Transverse colon (tissue), 4 donors: ENCODE measurements at regions not wholly inside any gene's neighbourhood (a gene's known extent, or its start where the extent isn't known, plus 50 kb on each side); places are given as distances from the start of the nearest gene placed in this dataset.

Source experiments
- DNase-seq: peaks from one replicate; pipeline ENCODE4 v3.0.0-alpha.2; 2019
- H3K27ac ChIP-seq, 4 donors: fragments of 200-600 bp; sonication (generic); 2 replicates each; pipeline ENCODE4 v1.5.1; 2016 to 2018; ENCODE audit warnings: inconsistent platforms in 4 of 4
- H3K27me3 ChIP-seq: fragments of 200-600 bp; sonication (generic); 2 replicates; pipeline ENCODE4 v1.5.1; 2017; ENCODE audit warnings: inconsistent platforms
- H3K36me3 ChIP-seq, 4 donors: fragments of 200-600 bp; sonication (generic); 2 replicates each; pipeline ENCODE4 v1.5.1; 2017 to 2019; ENCODE audit warnings: inconsistent platforms in 4 of 4
- H3K4me1 ChIP-seq, 4 donors: fragments of 200-600 bp; sonication (generic); 2 replicates each; pipeline ENCODE4 v1.5.1; 2017 to 2020; ENCODE audit warnings: inconsistent platforms in 4 of 4
- H3K4me3 ChIP-seq, 4 donors: fragments of 200-600 bp; sonication (generic); 1 replicate in 1 of 4; 2 replicates in 3 of 4; pipeline versions ENCODE4 v1.5.1 to v1.6.1; 2017 to 2019; ENCODE audit warnings: inconsistent platforms in 4 of 4
- H3K9me3 ChIP-seq, 2 donors: fragments of 200-600 bp; sonication (generic); 2 replicates each; pipeline ENCODE4 v1.5.1; 2017 to 2019; ENCODE audit warnings: inconsistent platforms in 2 of 2
- EP300 ChIP-seq: sonication (generic); formaldehyde crosslinking; IDR thresholded peaks from one replicate; pipeline ENCODE4 v1.6.1; 2017; ENCODE audit warnings: antibody characterized with exemption, low read depth
- POLR2A ChIP-seq: fragments of 450-650 bp; IDR thresholded peaks from one replicate; pipeline ENCODE4 v1.6.1; 2016; ENCODE audit warnings: antibody characterized with exemption, mild to moderate bottlenecking, moderate library complexity
- POLR2AphosphoS5 ChIP-seq, 3 donors: sonication (generic); formaldehyde crosslinking; IDR thresholded peaks; one replicate each; pipeline ENCODE4 v1.6.1; 2016; ENCODE audit warnings: antibody characterized with exemption in 3 of 3
- WGBS, 2 donors: methylation state at CpG; one replicate each; pipeline ENCODE4 v1.1.5; 2018; ENCODE audit warnings: low coverage in 1 of 2; 5-methylcytosine and 5-hydroxymethylcytosine counted together
- in situ Hi-C, 4 donors: fragments of 200-750 bp; cut with MboI; loops; one replicate each; pipeline versions ENCODE4 v1.15.0 to v1.15.1; 2017; ENCODE audit warnings: low sequenced_read_pairs in 3 of 4, low pct_ligation_motif_present in 1 of 4, low pct_unique_long_range_greater_than_20kb in 1 of 4
- intact Hi-C: fragments of 100-400 bp; cut with DNase I; formaldehyde crosslinking; loops from one replicate; pipeline ENCODE4 v1.15.1; 2023; ENCODE audit warnings: low total_unique reads
- TF ChIP-seq, protein P1 (sequence below), 5 experiments: fragments of 200-600 bp in 3 of 5; fragments of 450-650 bp in 2 of 5; sonication (generic) in 3 of 5; IDR thresholded peaks; 1 replicate in 2 of 5; 2 replicates in 3 of 5; pipeline ENCODE4 v1.5.1; 2016 to 2017; ENCODE audit warnings: antibody characterized with exemption in 5 of 5, inconsistent platforms in 3 of 5, mild to moderate bottlenecking in 2 of 5, moderate library complexity in 1 of 5

DNA sequence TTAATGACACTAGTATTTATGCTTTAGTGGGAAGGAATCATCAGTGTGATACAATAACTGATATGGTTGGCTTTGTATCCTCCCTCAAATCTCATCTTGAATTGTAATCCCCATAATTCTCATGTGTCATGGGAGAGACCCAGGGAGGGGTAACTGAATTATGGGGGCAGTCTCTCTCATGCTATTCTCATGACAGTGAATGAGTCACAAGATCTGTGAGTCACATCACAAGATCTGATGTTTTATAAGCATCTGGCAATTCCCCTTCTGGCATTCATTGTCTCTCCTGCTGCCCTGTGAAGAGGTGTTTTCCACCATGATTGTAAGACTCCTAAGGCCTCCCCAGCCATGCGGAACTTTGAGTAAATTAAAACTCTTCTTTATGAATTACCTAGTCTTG lies 1760.3 kb downstream of the NCAM2 start:
- intact Hi-C loops (no loop called here), in situ Hi-C loops (no loop called here)
- TF ChIP-seq, protein P1, sequence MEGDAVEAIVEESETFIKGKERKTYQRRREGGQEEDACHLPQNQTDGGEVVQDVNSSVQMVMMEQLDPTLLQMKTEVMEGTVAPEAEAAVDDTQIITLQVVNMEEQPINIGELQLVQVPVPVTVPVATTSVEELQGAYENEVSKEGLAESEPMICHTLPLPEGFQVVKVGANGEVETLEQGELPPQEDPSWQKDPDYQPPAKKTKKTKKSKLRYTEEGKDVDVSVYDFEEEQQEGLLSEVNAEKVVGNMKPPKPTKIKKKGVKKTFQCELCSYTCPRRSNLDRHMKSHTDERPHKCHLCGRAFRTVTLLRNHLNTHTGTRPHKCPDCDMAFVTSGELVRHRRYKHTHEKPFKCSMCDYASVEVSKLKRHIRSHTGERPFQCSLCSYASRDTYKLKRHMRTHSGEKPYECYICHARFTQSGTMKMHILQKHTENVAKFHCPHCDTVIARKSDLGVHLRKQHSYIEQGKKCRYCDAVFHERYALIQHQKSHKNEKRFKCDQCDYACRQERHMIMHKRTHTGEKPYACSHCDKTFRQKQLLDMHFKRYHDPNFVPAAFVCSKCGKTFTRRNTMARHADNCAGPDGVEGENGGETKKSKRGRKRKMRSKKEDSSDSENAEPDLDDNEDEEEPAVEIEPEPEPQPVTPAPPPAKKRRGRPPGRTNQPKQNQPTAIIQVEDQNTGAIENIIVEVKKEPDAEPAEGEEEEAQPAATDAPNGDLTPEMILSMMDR (IDR thresholded peaks at IDR 0.05): no peak
- TF ChIP-seq POLR2AphosphoS5 (IDR thresholded peaks at IDR 0.05) (no peak), EP300 (no peak), POLR2A (no peak)
- Histone ChIP-seq H3K27ac (no peak overlapping the region), H3K36me3 (no peaks in the 10 kb centered on the region), H3K9me3 (no peaks in the 10 kb centered on the region), H3K4me3 (no peak overlapping the region), H3K27me3 (no peaks in the 10 kb centered on the region), H3K4me1 (no peaks in the 10 kb centered on the region)
- 83 to 100% methylated on average over 1 of the region's 1 CpG for WGBS, 2 donors
- DNase-seq: no peak

DNA sequence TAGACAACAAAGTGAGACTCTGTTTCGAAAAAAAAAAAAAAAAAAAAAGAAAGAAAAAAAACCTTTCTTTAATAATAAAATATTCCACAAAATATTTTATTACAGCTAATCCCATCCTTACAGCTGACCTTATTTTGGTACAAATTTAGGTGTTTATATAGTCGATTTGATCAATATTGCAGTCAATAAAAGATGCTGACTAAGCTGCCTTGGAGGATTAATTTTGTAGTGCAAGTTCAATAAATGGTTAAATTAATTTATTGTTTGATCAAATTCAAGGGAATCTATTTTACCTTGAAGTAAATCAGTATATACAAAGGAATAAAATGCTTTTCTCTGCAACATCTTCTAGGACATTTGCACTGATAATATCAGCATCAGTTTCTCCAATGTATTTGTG lies 1764.3 kb downstream of the NCAM2 start:
- Histone ChIP-seq H3K27me3 (no peaks in the 10 kb centered on the region), H3K4me3 (no peak overlapping the region), H3K9me3 (no peaks in the 10 kb centered on the region), H3K36me3 (no peaks in the 10 kb centered on the region), H3K4me1 (no peaks in the 10 kb centered on the region), H3K27ac (no peak overlapping the region)
- intact Hi-C loops: no loop called here
- in situ Hi-C loops: no loop called here
- WGBS, 2 donors: 81 to 93% methylated on average over 2 of the region's 2 CpGs
- no peak for TF ChIP-seq EP300
- TF ChIP-seq, protein P1 (IDR thresholded peaks at IDR 0.05): no peak
- no peak for TF ChIP-seq POLR2AphosphoS5 (IDR thresholded peaks at IDR 0.05)
- no peak for TF ChIP-seq POLR2A
- DNase-seq: no peak

DNA sequence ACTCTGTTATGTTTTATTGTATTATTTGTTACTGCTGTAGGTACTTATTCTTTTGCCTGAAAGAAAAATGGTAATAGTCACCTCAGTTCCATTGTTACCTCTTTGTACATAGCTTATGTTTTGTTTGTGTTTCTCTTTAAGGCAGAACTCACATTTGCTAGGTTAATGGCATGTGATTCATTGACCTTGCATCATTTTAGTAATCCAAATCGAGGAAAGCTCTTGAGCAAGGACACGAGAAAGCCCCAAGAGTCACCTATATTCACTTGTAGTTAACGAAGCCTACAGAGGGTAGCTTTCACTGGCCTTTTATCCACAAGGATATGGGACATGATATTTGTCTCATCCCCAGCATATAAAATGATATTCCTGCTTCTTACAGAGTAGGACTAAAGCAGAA lies 1765.2 kb downstream of the NCAM2 start:
- in situ Hi-C loops: no loop called here

GRCh38 chr21:22764222-22764621 lies 1766.0 kb downstream of the NCAM2 start:
- in situ Hi-C loops: no loop called here
- no peaks in the 10 kb centered on the region for H3K9me3 ChIP-seq
- no peaks in the 10 kb centered on the region for H3K27me3 ChIP-seq
- no peak overlapping the region for H3K27ac ChIP-seq
- H3K36me3 ChIP-seq: no peaks in the 10 kb centered on the region
- 65 to 71% methylated on average over 2 to 3 of the region's 3 CpGs for WGBS, 2 donors
- intact Hi-C loops: no loop called here
- no peak for DNase-seq
- TF ChIP-seq POLR2AphosphoS5 (IDR thresholded peaks at IDR 0.05): no peak
- TF ChIP-seq EP300: no peak
- TF ChIP-seq, protein P1 (IDR thresholded peaks at IDR 0.05): no peak
- TF ChIP-seq POLR2A: no peak
- H3K4me1 ChIP-seq: no peaks in the 10 kb centered on the region
- no peak overlapping the region for H3K4me3 ChIP-seq

More for the DNA sequence above, 1765.2 kb downstream of the NCAM2 start:
- no peak for DNase-seq
- WGBS, 2 donors: 52% methylated on average over 3 of the region's 3 CpGs; no CpG with 5 or more reads in 1 of the 2 donors
- no peaks in the 10 kb centered on the region for H3K4me1 ChIP-seq
- H3K27me3 ChIP-seq: no peaks in the 10 kb centered on the region
- no peaks in the 10 kb centered on the region for H3K9me3 ChIP-seq
- TF ChIP-seq EP300 (no peak), POLR2A (no peak), POLR2AphosphoS5 (IDR thresholded peaks at IDR 0.05) (no peak)
- TF ChIP-seq, protein P1 (IDR thresholded peaks at IDR 0.05): no peak
- intact Hi-C loops: no loop called here
- no peak overlapping the region for H3K27ac ChIP-seq
- H3K36me3 ChIP-seq: no peaks in the 10 kb centered on the region
- no peak overlapping the region for H3K4me3 ChIP-seq
